Liver (tissue), 8 donors: ENCODE measurements at regions not wholly inside any gene's neighbourhood (a gene's known extent, or its start where the extent isn't known, plus 50 kb on each side); places are given as distances from the start of the nearest gene placed in this dataset.

Experiments used
- DNase-seq: peaks from one replicate; pipeline ENCODE4 v3.0.0-alpha.2; 2017; ENCODE audit warnings: low spot score
- H3K27ac ChIP-seq, 2 donors: one replicate each; pipeline ENCODE4 v1.7.0; 2013; ENCODE audit warnings: inconsistent platforms in 2 of 2, low read length in 2 of 2, control low read depth in 1 of 2, low read depth in 1 of 2, mild to moderate bottlenecking in 1 of 2
- H3K27me3 ChIP-seq, 4 donors: one replicate each; pipeline versions ENCODE4 v1.6.1 to v1.7.0; 2013; ENCODE audit warnings: low read length in 3 of 4, inconsistent platforms in 1 of 4, mild to moderate bottlenecking in 1 of 4, moderate library complexity in 1 of 4; ENCODE audit not compliant: control insufficient read depth in 4 of 4, insufficient read depth in 4 of 4
- H3K36me3 ChIP-seq, 4 donors: one replicate each; pipeline versions ENCODE4 v1.6.1 to v1.7.0; 2013; ENCODE audit warnings: low read length in 3 of 4, mild to moderate bottlenecking in 3 of 4, low read depth in 1 of 4, moderate library complexity in 1 of 4; ENCODE audit not compliant: control insufficient read depth in 4 of 4, insufficient read depth in 3 of 4
- H3K4me1 ChIP-seq, 4 donors: one replicate each; pipeline versions ENCODE4 v1.6.1 to v1.7.0; 2013; ENCODE audit warnings: low read length in 3 of 4, mild to moderate bottlenecking in 3 of 4, moderate library complexity in 1 of 4; ENCODE audit not compliant: control insufficient read depth in 4 of 4, insufficient read depth in 4 of 4
- H3K4me3 ChIP-seq, 3 donors: one replicate each; pipeline versions ENCODE4 v1.6.1 to v1.7.0; 2013; ENCODE audit warnings: low read length in 3 of 3, control low read depth in 1 of 3, low read depth in 1 of 3, mild to moderate bottlenecking in 1 of 3
- H3K9ac ChIP-seq, 2 donors: one replicate each; pipeline ENCODE4 v1.7.0; 2013; ENCODE audit warnings: low read length in 2 of 2, mild to moderate bottlenecking in 2 of 2, moderate library complexity in 2 of 2, control low read depth in 1 of 2, low read depth in 1 of 2
- H3K9me3 ChIP-seq, 4 donors: one replicate each; pipeline versions ENCODE4 v1.6.1 to v1.7.0; 2013; ENCODE audit warnings: low read length in 3 of 4; ENCODE audit not compliant: control insufficient read depth in 4 of 4
- ATF3 ChIP-seq: IDR thresholded peaks from 2 replicates; pipeline ENCODE4 v1.6.1; 2016; ENCODE audit warnings: antibody characterized with exemption
- CTCF ChIP-seq: fragments of 150-350 bp; IDR thresholded peaks from 2 replicates; pipeline ENCODE4 v1.5.1; 2017; ENCODE audit warnings: improper control_type of control experiment, low read depth, low read length; ENCODE audit not compliant: missing input control
- EGR1 ChIP-seq, 2 donors: IDR thresholded peaks; 2 replicates each; pipeline ENCODE4 v1.6.1; 2016 to 2018; ENCODE audit warnings: antibody characterized with exemption in 2 of 2, low read depth in 2 of 2
- FOXA1 ChIP-seq: IDR thresholded peaks from 2 replicates; pipeline ENCODE4 v1.6.1; 2016; ENCODE audit warnings: antibody characterized with exemption
- FOXA2 ChIP-seq: IDR thresholded peaks from 2 replicates; pipeline ENCODE4 v1.6.1; 2016; ENCODE audit warnings: antibody characterized with exemption
- GABPA ChIP-seq, 2 donors: IDR thresholded peaks in 1 of 2; conservative IDR thresholded peaks in 1 of 2; 2 replicates each; pipeline ENCODE4 v1.6.1; 2016; ENCODE audit warnings: antibody characterized with exemption in 2 of 2, mild to moderate bottlenecking in 1 of 2, moderate library complexity in 1 of 2
- HNF4A ChIP-seq, 2 donors: conservative IDR thresholded peaks; 2 replicates each; pipeline ENCODE4 v1.6.1; 2016; ENCODE audit warnings: antibody characterized with exemption in 2 of 2, mild to moderate bottlenecking in 2 of 2
- JUND ChIP-seq, 2 donors: IDR thresholded peaks; 2 replicates each; pipeline ENCODE4 v1.6.1; 2016; ENCODE audit warnings: antibody characterized with exemption in 2 of 2
- MAX ChIP-seq: IDR thresholded peaks from 2 replicates; pipeline ENCODE4 v1.6.1; 2016; ENCODE audit warnings: antibody characterized with exemption
- NR2F2 ChIP-seq: IDR thresholded peaks from 2 replicates; pipeline ENCODE4 v1.6.1; 2016; ENCODE audit warnings: antibody characterized with exemption
- RAD21 ChIP-seq, 2 donors: IDR thresholded peaks; 2 replicates each; pipeline ENCODE4 v1.6.1; 2016; ENCODE audit warnings: antibody characterized with exemption in 2 of 2, mild to moderate bottlenecking in 2 of 2
- REST ChIP-seq: IDR thresholded peaks from 2 replicates; pipeline ENCODE4 v1.6.1; 2016; ENCODE audit warnings: antibody characterized with exemption, mild to moderate bottlenecking
- RXRA ChIP-seq, 2 donors: IDR thresholded peaks; 2 replicates each; pipeline ENCODE4 v1.6.1; 2017 to 2018; ENCODE audit warnings: antibody characterized with exemption in 2 of 2, mild to moderate bottlenecking in 1 of 2
- SP1 ChIP-seq: IDR thresholded peaks from 2 replicates; pipeline ENCODE4 v1.6.1; 2018; ENCODE audit warnings: antibody characterized with exemption, mild to moderate bottlenecking
- TAF1 ChIP-seq: conservative IDR thresholded peaks from 2 replicates; pipeline ENCODE4 v1.6.1; 2016; ENCODE audit warnings: antibody characterized with exemption, mild to moderate bottlenecking
- YY1 ChIP-seq: IDR thresholded peaks from 2 replicates; pipeline ENCODE4 v1.6.1; 2016; ENCODE audit warnings: antibody characterized with exemption, mild to moderate bottlenecking
- ZBTB33 ChIP-seq: IDR thresholded peaks from 2 replicates; pipeline ENCODE4 v1.6.1; 2016; ENCODE audit warnings: antibody characterized with exemption
- WGBS: extraction: QIAGEN DNeasy Blood & Tissue Kit; methylation state at CpG from one replicate; pipeline ENCODE4 v1.1.7; 2013; 5-methylcytosine and 5-hydroxymethylcytosine counted together
- donor health status: healthy.
- donor health status: healthy.
- donor health status: healthy.
- donor health status: healthy.
- donor health status: healthy.

- WGBS, result 82% methylated on average over 7 of the region's 7 CpGs
- Histone ChIP-seq H3K36me3 (no peaks in the 10 kb centered on the region), H3K9me3 (no peaks in the 10 kb centered on the region), H3K27ac (no peak overlapping the region), H3K4me3 (no peak overlapping the region), H3K9ac (no peak overlapping the region), H3K27me3 (no peaks in the 10 kb centered on the region), H3K4me1 (no peaks in the 10 kb centered on the region)
- no peak for TF ChIP-seq REST
- no peak for TF ChIP-seq ZBTB33
- no peak for TF ChIP-seq SP1
- no peak for TF ChIP-seq RAD21 (IDR thresholded peaks at IDR 0.05)
- TF ChIP-seq MAX, result no peak
- no peak for TF ChIP-seq NR2F2
- no peak for TF ChIP-seq YY1
- TF ChIP-seq FOXA2, result no peak
- TF ChIP-seq TAF1, result no peak
- no peak for TF ChIP-seq HNF4A (conservative IDR thresholded peaks at IDR 0.05)
- TF ChIP-seq GABPA (IDR thresholded peaks at IDR 0.05 in 1 of 2, conservative IDR thresholded peaks at IDR 0.05 in 1 of 2), result no peak
- TF ChIP-seq CTCF, result no peak
- TF ChIP-seq JUND (IDR thresholded peaks at IDR 0.05), result no peak
- TF ChIP-seq EGR1 (IDR thresholded peaks at IDR 0.05; ENCODE audit: low read depth in 2 of 2), result no peak
- no peak for TF ChIP-seq ATF3
- TF ChIP-seq FOXA1, result no peak
- DNase-seq, result no peak
Observed at GRCh38 chr1:222240536-222241181, 307.2 kb downstream of the HHIPL2 start.

- Histone ChIP-seq H3K4me1 (no peaks in the 10 kb centered on the region), H3K4me3 (no peak overlapping the region), H3K9ac (no peak overlapping the region), H3K9me3 (no peaks in the 10 kb centered on the region), H3K27ac (no peak overlapping the region), H3K27me3 (no peaks in the 10 kb centered on the region), H3K36me3 (no peaks in the 10 kb centered on the region)
- TF ChIP-seq REST (no peak), RXRA (IDR thresholded peaks at IDR 0.05) (no peak), NR2F2 (no peak), ATF3 (no peak), MAX (no peak), YY1 (no peak)
- no peak for DNase-seq
- 93% methylated on average over 1 of the region's 1 CpG for WGBS
Observed at GRCh38 chr1:222239130-222239529, 308.8 kb downstream of the HHIPL2 start.
